ENCODE measurements at regions not wholly inside any gene's neighbourhood (a gene's known extent, or its start where the extent isn't known, plus 50 kb on each side); places are given as distances from the start of the nearest gene placed in this dataset.

- no peak overlapping the region for H3K27ac ChIP-seq
- TF ChIP-seq ZFX (IDR thresholded peaks at IDR 0.05), result no peak
Observed at GRCh38 chr4:124487651-124488050, 224.9 kb downstream of the ANKRD50 start.

- TF ChIP-seq CTCF (conservative IDR thresholded peaks at IDR 0.05), result no peak
- TF ChIP-seq ZFX (IDR thresholded peaks at IDR 0.05), result no peak
- H3K27ac ChIP-seq, result no peak overlapping the region
Observed at GRCh38 chr4:124491361-124492145, 221.0 kb downstream of the ANKRD50 start.

GRCh38 chr4:124499261-124499660 lies 213.3 kb downstream of the ANKRD50 start:
- no peak for TF ChIP-seq CTCF (conservative IDR thresholded peaks at IDR 0.05)
- H3K27ac ChIP-seq, result no peak overlapping the region

- no peak overlapping the region for H3K27ac ChIP-seq
- TF ChIP-seq ZFX (IDR thresholded peaks at IDR 0.05) (no peak), CTCF (conservative IDR thresholded peaks at IDR 0.05) (no peak)
Observed at GRCh38 chr4:124501576-124501975, 211.0 kb downstream of the ANKRD50 start.

GRCh38 chr4:124504431-124504830 lies 208.1 kb downstream of the ANKRD50 start:
- no peak overlapping the region for H3K27ac ChIP-seq
- TF ChIP-seq CTCF (conservative IDR thresholded peaks at IDR 0.05), result no peak
- no peak for TF ChIP-seq ZFX (IDR thresholded peaks at IDR 0.05)

GRCh38 chr4:124505211-124505610 lies 207.3 kb downstream of the ANKRD50 start:
- no peak overlapping the region for H3K27ac ChIP-seq
- no peak for TF ChIP-seq CTCF (conservative IDR thresholded peaks at IDR 0.05)
- TF ChIP-seq ZFX (IDR thresholded peaks at IDR 0.05), result no peak

GRCh38 chr4:124509151-124509550 lies 203.4 kb downstream of the ANKRD50 start:
- no peak for TF ChIP-seq ZFX (IDR thresholded peaks at IDR 0.05)
- no peak for TF ChIP-seq CTCF (conservative IDR thresholded peaks at IDR 0.05)
- H3K27ac ChIP-seq, result no peak overlapping the region

GRCh38 chr4:124514588-124514987 lies 197.9 kb downstream of the ANKRD50 start:
- no peak overlapping the region for H3K27ac ChIP-seq
- no peak for TF ChIP-seq CTCF (conservative IDR thresholded peaks at IDR 0.05)
- TF ChIP-seq ZFX (IDR thresholded peaks at IDR 0.05), result no peak
